ENCODE measurements at regions not wholly inside any gene's neighbourhood (a gene's known extent, or its start where the extent isn't known, plus 50 kb on each side); places are given as distances from the start of the nearest gene placed in this dataset.
"Not testable (repeated sequence)": the region's sequence is repeated elsewhere in the genome, so short reads cannot be mapped to it uniquely, and the experiment has no call there.

GRCh38 chr20:48350313-48350988 is 477.3 kb downstream of the PREX1 start:
- no peak for DNase-seq

- DNase-seq, result no peak
These were observed 478.1 kb downstream of the PREX1 start for GRCh38 chr20:48349656-48350055.

GRCh38 chr20:48348022-48348421 is 479.8 kb downstream of the PREX1 start:
- DNase-seq, result no peak

GRCh38 chr20:48342822-48343513 is 484.8 kb downstream of the PREX1 start:
- no peak for DNase-seq

- peak; percentile 52 for DNase-seq
These were observed 486.9 kb downstream of the PREX1 start for GRCh38 chr20:48340883-48341281.

- DNase-seq, result no peak
These were observed 487.6 kb downstream of the PREX1 start for GRCh38 chr20:48339986-48340882.

- DNase-seq, result no peak
These were observed 488.4 kb downstream of the PREX1 start for GRCh38 chr20:48339190-48339985.

GRCh38 chr20:48338717-48339116 is 489.1 kb downstream of the PREX1 start:
- DNase-seq, result no peak

- DNase-seq, result no peak
These were observed 491.2 kb downstream of the PREX1 start for GRCh38 chr20:48336597-48336996.

GRCh38 chr20:48335308-48336050 is 492.3 kb downstream of the PREX1 start:
- no peak for DNase-seq

GRCh38 chr20:48333707-48334106 is 494.1 kb downstream of the PREX1 start:
- no peak for DNase-seq

GRCh38 chr20:48332555-48332954 is 495.2 kb downstream of the PREX1 start:
- DNase-seq, result no peak

GRCh38 chr20:48331518-48332286 is 496.1 kb downstream of the PREX1 start:
- no peak for DNase-seq

GRCh38 chr20:48329676-48330664 is 497.8 kb downstream of the PREX1 start:
- no peak for DNase-seq

- DNase-seq, result no peak
These were observed 498.7 kb downstream of the PREX1 start for GRCh38 chr20:48329031-48329615.

GRCh38 chr20:48327848-48328247 is 500.0 kb downstream of the PREX1 start:
- DNase-seq, result not testable (repeated sequence)

GRCh38 chr20:48326868-48327267 is 500.9 kb downstream of the PREX1 start:
- no peak for DNase-seq

- no peak for DNase-seq
These were observed 501.4 kb downstream of the PREX1 start for GRCh38 chr20:48326434-48326691.

- no peak for DNase-seq
These were observed 502.0 kb downstream of the PREX1 start for GRCh38 chr20:48325656-48326433.
